AG09309 (cell line): ENCODE measurements at regions not wholly inside any gene's neighbourhood (a gene's known extent, or its start where the extent isn't known, plus 50 kb on each side); places are given as distances from the start of the nearest gene placed in this dataset.
"Not testable (repeated sequence)": the region's sequence is repeated elsewhere in the genome, so short reads cannot be mapped to it uniquely, and the experiment has no call there.

Source experiments
- DNase-seq: peaks from one replicate; pipeline ENCODE4 v3.0.0-alpha.2; 2010; ENCODE audit warnings: low read depth
- H3K4me3 ChIP-seq: 2 replicates; pipeline ENCODE4 v1.5.1; 2011; ENCODE audit warnings: mild to moderate bottlenecking, low read depth, low read length, moderate library complexity; ENCODE audit not compliant: control insufficient read depth
- TF ChIP-seq, protein P1 (sequence below): IDR thresholded peaks from 2 replicates; pipeline ENCODE4 v1.5.1; 2011; ENCODE audit warnings: mild to moderate bottlenecking, low read depth, low read length, inconsistent platforms; ENCODE audit not compliant: insufficient read depth, control insufficient read depth; ENCODE audit errors: missing control alignments

- TF ChIP-seq, protein P1, sequence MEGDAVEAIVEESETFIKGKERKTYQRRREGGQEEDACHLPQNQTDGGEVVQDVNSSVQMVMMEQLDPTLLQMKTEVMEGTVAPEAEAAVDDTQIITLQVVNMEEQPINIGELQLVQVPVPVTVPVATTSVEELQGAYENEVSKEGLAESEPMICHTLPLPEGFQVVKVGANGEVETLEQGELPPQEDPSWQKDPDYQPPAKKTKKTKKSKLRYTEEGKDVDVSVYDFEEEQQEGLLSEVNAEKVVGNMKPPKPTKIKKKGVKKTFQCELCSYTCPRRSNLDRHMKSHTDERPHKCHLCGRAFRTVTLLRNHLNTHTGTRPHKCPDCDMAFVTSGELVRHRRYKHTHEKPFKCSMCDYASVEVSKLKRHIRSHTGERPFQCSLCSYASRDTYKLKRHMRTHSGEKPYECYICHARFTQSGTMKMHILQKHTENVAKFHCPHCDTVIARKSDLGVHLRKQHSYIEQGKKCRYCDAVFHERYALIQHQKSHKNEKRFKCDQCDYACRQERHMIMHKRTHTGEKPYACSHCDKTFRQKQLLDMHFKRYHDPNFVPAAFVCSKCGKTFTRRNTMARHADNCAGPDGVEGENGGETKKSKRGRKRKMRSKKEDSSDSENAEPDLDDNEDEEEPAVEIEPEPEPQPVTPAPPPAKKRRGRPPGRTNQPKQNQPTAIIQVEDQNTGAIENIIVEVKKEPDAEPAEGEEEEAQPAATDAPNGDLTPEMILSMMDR: no peak
- DNase-seq: no peak
- H3K4me3 ChIP-seq: no peak overlapping the region
These were observed 665.6 kb downstream of the EFNA5 start for GRCh38 chr5:107005161-107005560.

- no peak overlapping the region for H3K4me3 ChIP-seq
- TF ChIP-seq, protein P1: no peak
- DNase-seq: no peak
These were observed 668.6 kb downstream of the EFNA5 start for GRCh38 chr5:107002115-107002514.

DNA sequence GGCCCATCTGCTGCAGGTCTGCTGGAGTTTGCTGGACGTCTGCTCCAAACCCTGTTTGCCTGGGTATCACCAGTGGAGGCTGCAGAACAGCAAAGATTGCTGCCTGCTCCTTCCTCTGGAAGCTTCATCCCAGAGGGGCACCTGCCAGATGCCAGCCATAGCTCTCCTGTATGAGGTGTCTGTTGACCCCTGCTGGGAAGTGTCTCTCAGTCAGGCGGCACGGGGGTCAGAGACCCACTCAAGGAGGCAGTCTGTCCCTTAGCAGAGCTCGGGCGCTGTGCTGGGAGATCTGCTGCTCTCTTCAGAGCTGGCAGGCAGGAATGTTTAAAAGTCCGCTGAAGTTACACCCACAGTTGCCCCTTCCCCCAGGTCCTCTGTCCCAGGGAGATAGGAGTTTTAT lies 671.2 kb downstream of the EFNA5 start:
- not testable (repeated sequence) for DNase-seq, H3K4me3 ChIP-seq

- DNase-seq: no peak
- TF ChIP-seq, protein P1: no peak
- H3K4me3 ChIP-seq: no peak overlapping the region
These were observed 684.7 kb downstream of the EFNA5 start for GRCh38 chr5:106986006-106986405.

DNA sequence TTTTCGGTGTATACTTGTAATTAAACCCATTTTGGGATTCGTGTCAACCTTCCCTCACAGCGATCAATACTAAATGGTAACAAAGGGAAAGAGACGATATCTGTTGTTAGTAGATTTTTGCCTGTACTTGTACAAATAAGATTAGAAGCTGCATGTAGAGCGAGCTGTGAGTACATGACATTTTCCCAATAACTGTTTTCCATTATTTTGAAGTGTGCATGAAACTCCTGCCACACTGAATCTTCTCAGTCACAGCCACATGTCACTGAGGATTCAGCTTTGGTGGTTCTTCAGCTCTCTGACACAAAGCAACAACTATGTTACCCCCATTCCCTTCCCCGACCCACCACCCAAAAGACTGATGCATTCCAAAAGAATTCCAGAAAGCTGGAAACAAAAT lies 685.6 kb downstream of the EFNA5 start:
- no peak overlapping the region for H3K4me3 ChIP-seq
- TF ChIP-seq, protein P1: no peak

GRCh38 chr5:106979178-106979577 lies 691.6 kb downstream of the EFNA5 start:
- not testable (repeated sequence) for DNase-seq, H3K4me3 ChIP-seq

More for the DNA sequence above, 685.6 kb downstream of the EFNA5 start:
- DNase-seq: no peak

DNA sequence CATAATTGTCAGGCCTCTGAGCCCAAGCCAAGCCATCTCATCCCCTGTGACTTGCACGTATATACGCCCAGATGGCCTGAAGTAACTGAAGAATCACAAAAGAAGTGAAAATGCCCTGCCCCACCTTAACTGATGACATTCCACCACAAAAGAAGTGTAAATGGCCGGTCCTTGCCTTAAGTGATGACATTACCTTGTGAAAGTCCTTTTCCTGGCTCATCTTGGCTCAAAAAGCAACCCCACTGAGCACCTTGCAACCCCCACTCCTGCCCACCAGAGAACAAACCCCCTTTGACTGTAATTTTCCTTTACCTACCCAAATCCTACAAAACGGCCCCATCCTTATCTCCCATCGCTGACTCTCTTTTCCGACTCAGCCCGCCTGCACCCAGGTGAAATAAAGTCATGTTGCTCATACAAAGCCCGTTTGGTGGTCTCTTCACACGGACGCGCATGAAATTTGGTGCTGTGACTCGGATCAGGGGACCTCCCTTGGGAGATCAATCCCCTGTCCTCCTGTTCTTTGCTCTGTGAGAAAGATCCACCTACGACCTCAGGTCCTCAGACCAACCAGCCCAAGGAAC lies 692.1 kb downstream of the EFNA5 start:
- DNase-seq, H3K4me3 ChIP-seq: not testable (repeated sequence)

GRCh38 chr5:106976363-106976762 lies 694.4 kb downstream of the EFNA5 start:
- TF ChIP-seq, protein P1: no peak
- no peak for DNase-seq
- no peak overlapping the region for H3K4me3 ChIP-seq

GRCh38 chr5:106974272-106974671 lies 696.5 kb downstream of the EFNA5 start:
- DNase-seq: no peak
- no peak overlapping the region for H3K4me3 ChIP-seq
- TF ChIP-seq, protein P1: no peak
